ENCODE measurements at regions not wholly inside any gene's neighbourhood (a gene's known extent, or its start where the extent isn't known, plus 50 kb on each side); places are given as distances from the start of the nearest gene placed in this dataset.
"Not testable (repeated sequence)": the region's sequence is repeated elsewhere in the genome, so short reads cannot be mapped to it uniquely, and the experiment has no call there.

- FAIRE-seq, result not testable (repeated sequence)
Observed at GRCh38 chr6:168842632-168843212, 401.7 kb downstream of the SMOC2 start.

- FAIRE-seq, result no peak
Observed at GRCh38 chr6:168841609-168842278, 400.8 kb downstream of the SMOC2 start.

- FAIRE-seq, result not testable (repeated sequence)
Observed at GRCh38 chr6:168840932-168841331, 399.9 kb downstream of the SMOC2 start.

- FAIRE-seq, result not testable (repeated sequence)
Observed at GRCh38 chr6:168840299-168840698, 399.3 kb downstream of the SMOC2 start.

- no peak for FAIRE-seq
Observed at GRCh38 chr6:168838037-168838399, 397.0 kb downstream of the SMOC2 start.

GRCh38 chr6:168837254-168838036, 396.5 kb downstream of the SMOC2 start:
- no peak for FAIRE-seq

- FAIRE-seq, result no peak
Observed at GRCh38 chr6:168835991-168836390, 395.0 kb downstream of the SMOC2 start.

GRCh38 chr6:168834801-168835200, 393.8 kb downstream of the SMOC2 start:
- no peak for FAIRE-seq

GRCh38 chr6:168834042-168834587, 393.1 kb downstream of the SMOC2 start:
- FAIRE-seq, result no peak

- FAIRE-seq, result no peak
Observed at GRCh38 chr6:168828800-168829199, 387.8 kb downstream of the SMOC2 start.

- no peak for FAIRE-seq
Observed at GRCh38 chr6:168828035-168828434, 387.1 kb downstream of the SMOC2 start.

- no peak for FAIRE-seq
Observed at GRCh38 chr6:168827586-168827871, 386.5 kb downstream of the SMOC2 start.

- FAIRE-seq, result no peak
Observed at GRCh38 chr6:168826726-168827585, 386.0 kb downstream of the SMOC2 start.

- no peak for FAIRE-seq
Observed at GRCh38 chr6:168826078-168826390, 385.1 kb downstream of the SMOC2 start.

- no peak for FAIRE-seq
Observed at GRCh38 chr6:168825226-168826077, 384.5 kb downstream of the SMOC2 start.

- no peak for FAIRE-seq
Observed at GRCh38 chr6:168823397-168824212, 382.6 kb downstream of the SMOC2 start.

GRCh38 chr6:168822376-168822775, 381.4 kb downstream of the SMOC2 start:
- no peak for FAIRE-seq

- FAIRE-seq, result no peak
Observed at GRCh38 chr6:168819546-168819945, 378.6 kb downstream of the SMOC2 start.

- FAIRE-seq, result no peak
Observed at GRCh38 chr6:168817558-168818159, 376.7 kb downstream of the SMOC2 start.

- FAIRE-seq, result no peak
Observed at GRCh38 chr6:168815229-168815628, 374.2 kb downstream of the SMOC2 start.

GRCh38 chr6:168808232-168808631, 367.2 kb downstream of the SMOC2 start:
- no peak for FAIRE-seq

Measured in islet of Langerhans (tissue), 1 donor.